Keratinocyte (primary cell): ENCODE measurements at regions not wholly inside any gene's neighbourhood (a gene's known extent, or its start where the extent isn't known, plus 50 kb on each side); places are given as distances from the start of the nearest gene placed in this dataset.

ENCODE experiments used
- CTCF ChIP-seq, 3 experiments: IDR thresholded peaks in 1 of 3; conservative IDR thresholded peaks in 1 of 3; optimal IDR thresholded peaks in 1 of 3; 2 replicates in 2 of 3; 3 replicates in 1 of 3; pipeline versions ENCODE3 to v1.5.1; 2011; ENCODE audit warnings: low read length in 3 of 3, mild to moderate bottlenecking in 3 of 3, moderate library complexity in 2 of 3, control low read depth in 1 of 3, inconsistent platforms in 1 of 3; ENCODE audit not compliant: insufficient read depth in 2 of 3; ENCODE audit errors: extremely low read depth in 1 of 3
- EZH2 ChIP-seq: IDR thresholded peaks from one replicate; pipeline ENCODE4 v1.6.1; 2012; ENCODE audit warnings: inconsistent platforms, mild to moderate bottlenecking, low read length, moderate library complexity

GRCh38 chr2:133888107-133888506 lies 319.8 kb upstream of the NCKAP5 start:
- TF ChIP-seq CTCF (optimal IDR thresholded peaks at IDR 0.05 in 1 of 3, IDR thresholded peaks at IDR 0.05 in 1 of 3, conservative IDR thresholded peaks at IDR 0.05 in 1 of 3; ENCODE audit: extremely low read depth in 1 of 3, insufficient read depth in 2 of 3, low read length in 3 of 3) = no peak
- TF ChIP-seq EZH2 = no peak
